ENCODE measurements at regions not wholly inside any gene's neighbourhood (a gene's known extent, or its start where the extent isn't known, plus 50 kb on each side); places are given as distances from the start of the nearest gene placed in this dataset.
"Not testable (repeated sequence)": the region's sequence is repeated elsewhere in the genome, so short reads cannot be mapped to it uniquely, and the experiment has no call there.

GRCh38 chr5:87042554-87042953, 225.1 kb upstream of the RASA1 start:
- Mint-ChIP-seq H3K27me3 (ENCODE audit: insufficient read depth, low read depth, poor library complexity) (no peaks in the 10 kb centered on the region), H3K4me1 (no peaks in the 10 kb centered on the region), H3K36me3 (ENCODE audit: low read depth) (peaks cover 21% of the 10 kb centered on the region), H3K27ac (no peak overlapping the region), H3K9me3 (peaks cover 27% of the 10 kb centered on the region), H3K4me3 (no peak overlapping the region)
- H3K79me2 ChIP-seq (replicated peaks; ENCODE audit: insufficient read depth): no peaks in the 10 kb centered on the region
- no peak overlapping the region for H3K27ac ChIP-seq (ENCODE audit: low read depth)
- ATAC-seq (no peak), DNase-seq (ENCODE audit: low spot score) (no peak)
- H3K27me3 ChIP-seq (ENCODE audit: insufficient read depth): no peaks in the 10 kb centered on the region
- H3K36me3 ChIP-seq (ENCODE audit: insufficient read depth): no peaks in the 10 kb centered on the region
- no peak overlapping the region for H3K4me3 ChIP-seq
- no peaks in the 10 kb centered on the region for H4K20me1 ChIP-seq (replicated peaks; ENCODE audit: insufficient read depth)
- no peaks in the 10 kb centered on the region for H3K9me2 ChIP-seq (ENCODE audit: insufficient read depth)
- TF ChIP-seq ETS1 (IDR thresholded peaks at IDR 0.05): no peak
- TF ChIP-seq EZH2phosphoT487 (IDR thresholded peaks at IDR 0.05; ENCODE audit: unreplicated experiment): no peak
- TF ChIP-seq ZNF331 (CRISPR knock-in tag; IDR thresholded peaks at IDR 0.05; ENCODE audit: low read depth): no peak
- H3K4me2 ChIP-seq: no peak overlapping the region
- H3K4me1 ChIP-seq (ENCODE audit: insufficient read depth): no peaks in the 10 kb centered on the region
- H3F3A ChIP-seq (replicated peaks; ENCODE audit: low read depth): no peaks in the 10 kb centered on the region
- H2AFZ ChIP-seq: no peak overlapping the region

DNA sequence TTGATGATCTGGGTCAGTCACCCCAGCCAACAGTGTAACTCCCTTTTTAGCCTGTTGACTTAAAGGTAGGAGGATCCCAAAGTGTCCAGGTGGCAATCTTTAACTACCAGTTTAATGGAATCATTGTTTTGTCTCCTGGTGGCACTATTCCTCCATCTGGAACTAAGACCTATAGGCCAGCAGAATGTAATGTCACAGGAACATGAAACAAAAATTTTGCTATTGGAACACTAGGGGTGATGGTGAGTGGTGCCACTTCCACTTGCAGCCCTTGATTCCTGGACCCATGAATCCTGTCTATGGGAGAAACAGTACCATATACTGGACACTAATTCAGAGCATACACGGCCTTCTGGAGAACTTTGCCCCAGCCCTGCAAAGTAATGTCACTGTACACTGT, 219.5 kb upstream of the RASA1 start:
- Histone ChIP-seq H3F3A (replicated peaks; ENCODE audit: low read depth) (no peaks in the 10 kb centered on the region), H3K4me3 (no peak overlapping the region), H4K20me1 (replicated peaks; ENCODE audit: insufficient read depth) (no peaks in the 10 kb centered on the region), H3K27ac (ENCODE audit: low read depth) (no peak overlapping the region), H2AFZ (no peak overlapping the region), H3K36me3 (ENCODE audit: insufficient read depth) (no peaks in the 10 kb centered on the region), H3K79me2 (replicated peaks; ENCODE audit: insufficient read depth) (no peaks in the 10 kb centered on the region), H3K4me1 (ENCODE audit: insufficient read depth) (no peaks in the 10 kb centered on the region), H3K9me2 (ENCODE audit: insufficient read depth) (no peaks in the 10 kb centered on the region), H3K4me2 (no peak overlapping the region), H3K27me3 (ENCODE audit: insufficient read depth) (no peaks in the 10 kb centered on the region)
- Mint-ChIP-seq H3K36me3 (ENCODE audit: low read depth) (peaks cover 70% of the 10 kb centered on the region), H3K27ac (no peak overlapping the region), H3K4me3 (no peak overlapping the region), H3K9me3 (peaks cover 67% of the 10 kb centered on the region), H3K4me1 (peaks cover 9% of the 10 kb centered on the region; the same call in 2 of the 3 replicates), H3K27me3 (ENCODE audit: insufficient read depth, low read depth, poor library complexity) (no peaks in the 10 kb centered on the region)
- no peak for ATAC-seq
- no peak for DNase-seq (ENCODE audit: low spot score)
- no peak for TF ChIP-seq ETS1 (IDR thresholded peaks at IDR 0.05)
- TF ChIP-seq, protein P1, sequence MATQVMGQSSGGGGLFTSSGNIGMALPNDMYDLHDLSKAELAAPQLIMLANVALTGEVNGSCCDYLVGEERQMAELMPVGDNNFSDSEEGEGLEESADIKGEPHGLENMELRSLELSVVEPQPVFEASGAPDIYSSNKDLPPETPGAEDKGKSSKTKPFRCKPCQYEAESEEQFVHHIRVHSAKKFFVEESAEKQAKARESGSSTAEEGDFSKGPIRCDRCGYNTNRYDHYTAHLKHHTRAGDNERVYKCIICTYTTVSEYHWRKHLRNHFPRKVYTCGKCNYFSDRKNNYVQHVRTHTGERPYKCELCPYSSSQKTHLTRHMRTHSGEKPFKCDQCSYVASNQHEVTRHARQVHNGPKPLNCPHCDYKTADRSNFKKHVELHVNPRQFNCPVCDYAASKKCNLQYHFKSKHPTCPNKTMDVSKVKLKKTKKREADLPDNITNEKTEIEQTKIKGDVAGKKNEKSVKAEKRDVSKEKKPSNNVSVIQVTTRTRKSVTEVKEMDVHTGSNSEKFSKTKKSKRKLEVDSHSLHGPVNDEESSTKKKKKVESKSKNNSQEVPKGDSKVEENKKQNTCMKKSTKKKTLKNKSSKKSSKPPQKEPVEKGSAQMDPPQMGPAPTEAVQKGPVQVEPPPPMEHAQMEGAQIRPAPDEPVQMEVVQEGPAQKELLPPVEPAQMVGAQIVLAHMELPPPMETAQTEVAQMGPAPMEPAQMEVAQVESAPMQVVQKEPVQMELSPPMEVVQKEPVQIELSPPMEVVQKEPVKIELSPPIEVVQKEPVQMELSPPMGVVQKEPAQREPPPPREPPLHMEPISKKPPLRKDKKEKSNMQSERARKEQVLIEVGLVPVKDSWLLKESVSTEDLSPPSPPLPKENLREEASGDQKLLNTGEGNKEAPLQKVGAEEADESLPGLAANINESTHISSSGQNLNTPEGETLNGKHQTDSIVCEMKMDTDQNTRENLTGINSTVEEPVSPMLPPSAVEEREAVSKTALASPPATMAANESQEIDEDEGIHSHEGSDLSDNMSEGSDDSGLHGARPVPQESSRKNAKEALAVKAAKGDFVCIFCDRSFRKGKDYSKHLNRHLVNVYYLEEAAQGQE (IDR thresholded peaks at IDR 0.05; ENCODE audit: unreplicated experiment): no peak
- no peak for TF ChIP-seq CREB1 (CRISPR knock-in tag; IDR thresholded peaks at IDR 0.05; ENCODE audit: low read depth)
- no peak for TF ChIP-seq EZH2phosphoT487 (IDR thresholded peaks at IDR 0.05; ENCODE audit: unreplicated experiment)

DNA sequence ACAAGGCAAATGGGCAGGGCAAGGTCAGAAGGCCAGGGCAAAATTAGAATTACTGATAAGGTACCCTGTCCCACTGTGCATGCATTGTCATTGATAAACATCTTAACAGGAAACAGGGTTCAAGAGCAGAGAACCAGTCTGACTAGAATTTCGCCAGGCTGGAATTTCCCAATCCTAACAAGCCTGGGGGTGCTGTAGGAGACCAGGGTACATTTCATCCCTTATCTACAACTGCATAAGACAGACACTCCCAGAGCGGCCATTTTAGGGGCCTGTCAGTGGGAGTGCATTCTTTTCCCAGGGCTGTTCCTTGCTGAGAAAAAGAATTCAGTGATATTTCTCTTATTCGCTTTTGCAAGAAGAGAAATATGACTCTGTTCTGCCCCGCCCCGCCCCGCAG, 218.7 kb upstream of the RASA1 start:
- Mint-ChIP-seq H3K36me3 (ENCODE audit: low read depth) (peaks cover 65% of the 10 kb centered on the region), H3K9me3 (peaks cover 64% of the 10 kb centered on the region)
- not testable (repeated sequence) for H4K20me1 ChIP-seq (replicated peaks; ENCODE audit: insufficient read depth); ATAC-seq; H3K4me3 ChIP-seq; H3K4me1 ChIP-seq (ENCODE audit: insufficient read depth); H3K79me2 ChIP-seq (replicated peaks; ENCODE audit: insufficient read depth); H3F3A ChIP-seq (replicated peaks; ENCODE audit: low read depth); H3K27me3 Mint-ChIP-seq (ENCODE audit: insufficient read depth, low read depth, poor library complexity); H3K27ac ChIP-seq (ENCODE audit: low read depth); H3K4me3 Mint-ChIP-seq; H2AFZ ChIP-seq; H3K27me3 ChIP-seq (ENCODE audit: insufficient read depth); H3K4me2 ChIP-seq; H3K27ac Mint-ChIP-seq; H3K36me3 ChIP-seq (ENCODE audit: insufficient read depth); H3K4me1 Mint-ChIP-seq; H3K9me2 ChIP-seq (ENCODE audit: insufficient read depth)
- peak; percentile 10 for DNase-seq (ENCODE audit: low spot score)

All from GM23338 (cell line).